Ishikawa (cell line): ENCODE measurements at regions not wholly inside any gene's neighbourhood (a gene's known extent, or its start where the extent isn't known, plus 50 kb on each side); places are given as distances from the start of the nearest gene placed in this dataset.

Experiments
- CEBPB ChIP-seq: IDR thresholded peaks from 2 replicates; pipeline ENCODE4 v1.6.1; 2012
- CREB1 ChIP-seq: IDR thresholded peaks from 2 replicates; pipeline ENCODE4 v1.6.1; 2012; ENCODE audit warnings: low read depth
- EGR1 ChIP-seq: IDR thresholded peaks from 2 replicates; pipeline ENCODE4 v1.6.1; 2012
- EP300 ChIP-seq: IDR thresholded peaks from 2 replicates; pipeline ENCODE4 v1.6.1; 2012; ENCODE audit warnings: borderline replicate concordance
- FOXM1 ChIP-seq: IDR thresholded peaks from 2 replicates; pipeline ENCODE4 v1.6.1; 2012; ENCODE audit warnings: low read depth, borderline replicate concordance
- NFIC ChIP-seq: IDR thresholded peaks from 2 replicates; pipeline ENCODE4 v1.6.1; 2012
- RAD21 ChIP-seq: IDR thresholded peaks from 2 replicates; pipeline ENCODE4 v1.6.1; 2012; ENCODE audit warnings: low read depth
- TAF1 ChIP-seq: IDR thresholded peaks from 2 replicates; pipeline ENCODE4 v1.6.1; 2012; ENCODE audit warnings: low read depth, mild to moderate bottlenecking
- TCF12 ChIP-seq: IDR thresholded peaks from 2 replicates; pipeline ENCODE4 v1.6.1; 2012; ENCODE audit warnings: low read depth
- TEAD4 ChIP-seq: IDR thresholded peaks from 2 replicates; pipeline ENCODE4 v1.6.1; 2012
- YY1 ChIP-seq: IDR thresholded peaks from 2 replicates; pipeline ENCODE4 v1.6.1; 2012; ENCODE audit warnings: low read depth
- ZBTB7A ChIP-seq: IDR thresholded peaks from 2 replicates; pipeline ENCODE4 v1.6.1; 2012; ENCODE audit warnings: low read depth
- TF ChIP-seq, protein P1 (sequence below): IDR thresholded peaks from 2 replicates; pipeline ENCODE4 v1.6.1; 2012
- TF ChIP-seq, protein P2 (sequence below): IDR thresholded peaks from 2 replicates; pipeline ENCODE4 v1.6.1; 2012; ENCODE audit warnings: low read depth, mild to moderate bottlenecking
- TF ChIP-seq, protein P3 (sequence below): IDR thresholded peaks from 2 replicates; pipeline ENCODE4 v1.6.1; 2012

DNA sequence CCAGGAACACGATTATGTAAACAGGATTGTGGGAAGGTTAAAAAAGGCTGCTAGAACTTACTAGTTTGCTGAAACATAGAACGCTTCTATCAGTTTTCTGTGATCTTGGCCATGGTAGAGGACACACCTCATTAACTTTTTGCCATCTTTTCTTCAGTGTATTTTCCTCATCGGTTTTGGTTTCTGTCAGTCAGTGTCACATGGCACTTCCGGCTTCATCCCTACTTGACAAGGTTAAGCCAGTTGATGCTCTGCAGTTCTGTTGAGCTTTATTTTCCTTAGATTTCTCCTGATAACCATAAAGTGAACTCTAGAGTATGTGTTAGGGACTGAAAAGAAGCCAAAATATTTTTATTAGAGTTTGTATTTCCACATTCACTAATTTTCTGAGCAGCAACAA is 147.5 kb downstream of the NDFIP2 start:
- TF ChIP-seq ZBTB7A = no peak
- TF ChIP-seq, protein P1, sequence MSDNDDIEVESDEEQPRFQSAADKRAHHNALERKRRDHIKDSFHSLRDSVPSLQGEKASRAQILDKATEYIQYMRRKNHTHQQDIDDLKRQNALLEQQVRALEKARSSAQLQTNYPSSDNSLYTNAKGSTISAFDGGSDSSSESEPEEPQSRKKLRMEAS = no peak
- no peak for TF ChIP-seq CREB1
- TF ChIP-seq, protein P2, sequence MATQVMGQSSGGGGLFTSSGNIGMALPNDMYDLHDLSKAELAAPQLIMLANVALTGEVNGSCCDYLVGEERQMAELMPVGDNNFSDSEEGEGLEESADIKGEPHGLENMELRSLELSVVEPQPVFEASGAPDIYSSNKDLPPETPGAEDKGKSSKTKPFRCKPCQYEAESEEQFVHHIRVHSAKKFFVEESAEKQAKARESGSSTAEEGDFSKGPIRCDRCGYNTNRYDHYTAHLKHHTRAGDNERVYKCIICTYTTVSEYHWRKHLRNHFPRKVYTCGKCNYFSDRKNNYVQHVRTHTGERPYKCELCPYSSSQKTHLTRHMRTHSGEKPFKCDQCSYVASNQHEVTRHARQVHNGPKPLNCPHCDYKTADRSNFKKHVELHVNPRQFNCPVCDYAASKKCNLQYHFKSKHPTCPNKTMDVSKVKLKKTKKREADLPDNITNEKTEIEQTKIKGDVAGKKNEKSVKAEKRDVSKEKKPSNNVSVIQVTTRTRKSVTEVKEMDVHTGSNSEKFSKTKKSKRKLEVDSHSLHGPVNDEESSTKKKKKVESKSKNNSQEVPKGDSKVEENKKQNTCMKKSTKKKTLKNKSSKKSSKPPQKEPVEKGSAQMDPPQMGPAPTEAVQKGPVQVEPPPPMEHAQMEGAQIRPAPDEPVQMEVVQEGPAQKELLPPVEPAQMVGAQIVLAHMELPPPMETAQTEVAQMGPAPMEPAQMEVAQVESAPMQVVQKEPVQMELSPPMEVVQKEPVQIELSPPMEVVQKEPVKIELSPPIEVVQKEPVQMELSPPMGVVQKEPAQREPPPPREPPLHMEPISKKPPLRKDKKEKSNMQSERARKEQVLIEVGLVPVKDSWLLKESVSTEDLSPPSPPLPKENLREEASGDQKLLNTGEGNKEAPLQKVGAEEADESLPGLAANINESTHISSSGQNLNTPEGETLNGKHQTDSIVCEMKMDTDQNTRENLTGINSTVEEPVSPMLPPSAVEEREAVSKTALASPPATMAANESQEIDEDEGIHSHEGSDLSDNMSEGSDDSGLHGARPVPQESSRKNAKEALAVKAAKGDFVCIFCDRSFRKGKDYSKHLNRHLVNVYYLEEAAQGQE = no peak
- TF ChIP-seq EP300 = no peak
- TF ChIP-seq YY1 = no peak

DNA sequence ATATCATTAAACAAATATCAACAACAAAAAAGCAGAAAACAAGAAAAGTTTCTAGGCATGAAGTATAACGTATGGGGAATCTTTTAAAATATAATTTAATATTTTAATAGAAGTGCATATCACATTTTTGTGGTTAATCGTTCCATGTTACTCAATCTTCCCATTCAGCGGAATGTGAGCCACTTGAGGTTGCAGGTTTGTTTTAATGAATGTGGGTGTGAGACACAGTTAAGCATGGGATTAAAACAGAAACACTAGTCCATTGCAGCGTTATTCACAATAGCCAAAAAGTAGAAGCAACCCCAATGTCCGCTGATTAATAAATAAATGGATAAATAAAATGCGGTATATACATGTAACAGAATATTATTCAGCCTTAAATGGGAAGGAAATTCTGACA is 146.0 kb downstream of the NDFIP2 start:
- TF ChIP-seq, protein P2 = no peak
- TF ChIP-seq ZBTB7A (no peak), CREB1 (no peak), EGR1 (no peak), NFIC (no peak), TCF12 (no peak), TAF1 (no peak), TEAD4 (no peak), RAD21 (no peak), CEBPB (no peak), EP300 (no peak)
- TF ChIP-seq, protein P3, sequence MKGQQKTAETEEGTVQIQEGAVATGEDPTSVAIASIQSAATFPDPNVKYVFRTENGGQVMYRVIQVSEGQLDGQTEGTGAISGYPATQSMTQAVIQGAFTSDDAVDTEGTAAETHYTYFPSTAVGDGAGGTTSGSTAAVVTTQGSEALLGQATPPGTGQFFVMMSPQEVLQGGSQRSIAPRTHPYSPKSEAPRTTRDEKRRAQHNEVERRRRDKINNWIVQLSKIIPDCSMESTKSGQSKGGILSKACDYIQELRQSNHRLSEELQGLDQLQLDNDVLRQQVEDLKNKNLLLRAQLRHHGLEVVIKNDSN = no peak
- TF ChIP-seq, protein P1 = no peak

DNA sequence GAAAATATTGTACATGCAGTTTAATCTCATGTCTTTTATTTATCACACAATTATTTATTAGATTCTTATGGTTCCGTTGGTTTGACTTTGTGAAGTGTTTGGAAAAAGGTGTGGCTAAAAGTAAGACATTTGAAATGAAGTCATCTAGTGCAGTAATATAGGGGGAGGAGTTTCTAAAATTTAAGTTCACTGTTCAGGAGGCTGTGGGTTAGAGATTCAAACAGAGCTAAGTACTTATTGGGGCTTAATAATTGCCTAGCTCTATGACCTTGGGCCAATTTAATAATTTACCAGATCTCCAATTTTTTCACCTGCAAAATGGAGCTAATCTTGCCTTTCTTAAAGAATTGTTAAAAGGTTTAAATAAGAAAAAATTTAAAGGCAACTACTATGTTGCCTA is 144.6 kb downstream of the NDFIP2 start:
- no peak for TF ChIP-seq FOXM1
- no peak for TF ChIP-seq TEAD4
- TF ChIP-seq CREB1 = no peak
- TF ChIP-seq TCF12 = no peak
- TF ChIP-seq YY1 = no peak
- TF ChIP-seq, protein P2 = no peak
- TF ChIP-seq ZBTB7A = no peak
- TF ChIP-seq, protein P3 = no peak
- TF ChIP-seq EGR1 = no peak
- TF ChIP-seq CEBPB = no peak
- TF ChIP-seq TAF1 = no peak
- TF ChIP-seq, protein P1 = no peak
- TF ChIP-seq EP300 = no peak
- TF ChIP-seq RAD21 = no peak

DNA sequence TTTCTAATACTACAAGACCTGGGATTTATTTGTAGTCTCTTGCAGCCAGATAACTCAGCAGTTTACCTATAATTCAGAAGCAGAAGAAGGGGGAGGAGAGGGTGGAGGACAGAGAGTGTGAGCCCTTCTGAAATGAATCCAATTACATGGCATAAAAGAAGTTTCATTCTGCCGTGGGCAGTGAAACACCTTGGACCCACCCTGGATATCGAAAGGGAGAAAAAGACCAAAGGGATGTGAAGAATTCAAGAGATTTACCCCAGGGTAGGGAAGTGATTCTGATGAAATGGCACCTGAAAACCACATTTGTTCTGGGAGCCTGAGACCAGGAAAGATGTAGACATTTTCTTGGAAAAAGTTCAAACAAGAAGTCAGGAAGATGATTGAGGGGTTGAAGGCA is 140.9 kb downstream of the NDFIP2 start:
- no peak for TF ChIP-seq EGR1
- no peak for TF ChIP-seq EP300
- TF ChIP-seq FOXM1 = no peak
- no peak for TF ChIP-seq YY1
- TF ChIP-seq ZBTB7A = no peak
- TF ChIP-seq NFIC = no peak
- TF ChIP-seq, protein P1 = no peak
- TF ChIP-seq, protein P3 = no peak
- TF ChIP-seq CREB1 = no peak
- TF ChIP-seq TAF1 = no peak
- no peak for TF ChIP-seq CEBPB
- no peak for TF ChIP-seq TEAD4
- TF ChIP-seq, protein P2 = no peak
- TF ChIP-seq RAD21 = no peak
- TF ChIP-seq TCF12 = no peak
